ENCODE measurements at regions not wholly inside any gene's neighbourhood (a gene's known extent, or its start where the extent isn't known, plus 50 kb on each side); places are given as distances from the start of the nearest gene placed in this dataset.

GRCh38 chr22:49057910-49058309 lies 769.8 kb downstream of the BRD1 start:
- Histone ChIP-seq H3K4me3 (replicated peaks in 1 of 3; ENCODE audit: insufficient read depth in 1 of 3, low read depth in 2 of 3, low read length in 3 of 3) (no peak overlapping the region), H3K9me3 (ENCODE audit: low read length) (no peaks in the 10 kb centered on the region), H3K4me1 (ENCODE audit: insufficient read depth, low read length) (no peaks in the 10 kb centered on the region), H3K4me2 (ENCODE audit: low read depth, low read length) (no peak overlapping the region), H2AFZ (ENCODE audit: low read length) (no peak overlapping the region), H3K27me3 (ENCODE audit: control insufficient read depth in 1 of 2, insufficient read depth in 2 of 2, low read length in 2 of 2) (peaks cover 1 to 21% of the 10 kb centered on the region in 2 experiments; a peak in 2 of 5 replicates), H3K36me3 (replicated peaks in 1 of 2; ENCODE audit: control insufficient read depth in 1 of 2, insufficient read depth in 2 of 2, low read length in 2 of 2) (no peaks in the 10 kb centered on the region), H4K20me1 (ENCODE audit: insufficient read depth, low read length) (no peaks in the 10 kb centered on the region), H3K9ac (ENCODE audit: insufficient read depth, low read depth, low read length) (no peak overlapping the region), H3K79me2 (ENCODE audit: insufficient read depth, low read length) (no peaks in the 10 kb centered on the region), H3K27ac (ENCODE audit: extremely low read length, insufficient read depth, low read length) (no peak overlapping the region)
- ChIA-PET CTCF (ENCODE audit: low intra/inter-chr PET ratio, low total read pairs) (no interaction called here), POLR2A (no interaction called here)
- 5% methylated on average over 7 of the region's 7 CpGs for whole genome bisulfite sequencing (ENCODE audit: low lambda C conversion rate)
- no TSS peak for BruUV-seq (replicated peaks)
- FAIRE-seq (no peak), DNase-seq (ENCODE audit: low spot score) (no peak), ATAC-seq (no peak)
- intact Hi-C loops (cut with micrococcal nuclease; ENCODE audit: unreplicated experiment) (no loop called here), in situ Hi-C loops (cut with HindIII; ENCODE audit: extremely low pct_ligation_motif_present, low pct_unique_long_range_greater_than_20kb) (no loop called here)
- no peak for TF ChIP-seq YY1 (IDR thresholded peaks at IDR 0.05; ENCODE audit: insufficient read depth, insufficient replicate concordance, low read depth, low read length)
- TF ChIP-seq IKZF1 (IDR thresholded peaks at IDR 0.05): no peak
- TF ChIP-seq CREB3 (CRISPR knock-in tag; IDR thresholded peaks at IDR 0.05): no peak
- no peak for TF ChIP-seq GATAD1 (CRISPR knock-in tag; IDR thresholded peaks at IDR 0.05)

- FAIRE-seq (no peak), ATAC-seq (no peak), DNase-seq (ENCODE audit: low spot score) (no peak)
- POLR2A ChIA-PET: no interaction called here
- Histone ChIP-seq H3K27ac (ENCODE audit: extremely low read length, insufficient read depth, low read length) (no peak overlapping the region), H4K20me1 (ENCODE audit: insufficient read depth, low read length) (no peaks in the 10 kb centered on the region), H3K4me1 (ENCODE audit: insufficient read depth, low read length) (no peaks in the 10 kb centered on the region), H3K9me3 (ENCODE audit: low read length) (no peaks in the 10 kb centered on the region), H3K36me3 (replicated peaks in 1 of 2; ENCODE audit: control insufficient read depth in 1 of 2, insufficient read depth in 2 of 2, low read length in 2 of 2) (no peaks in the 10 kb centered on the region), H3K79me2 (ENCODE audit: insufficient read depth, low read length) (no peaks in the 10 kb centered on the region), H3K4me3 (replicated peaks in 1 of 3; ENCODE audit: insufficient read depth in 1 of 3, low read depth in 2 of 3, low read length in 3 of 3) (no peak overlapping the region), H2AFZ (ENCODE audit: low read length) (no peak overlapping the region), H3K4me2 (ENCODE audit: low read depth, low read length) (no peak overlapping the region), H3K27me3 (ENCODE audit: control insufficient read depth in 1 of 2, insufficient read depth in 2 of 2, low read length in 2 of 2) (peaks cover 0 to 32% of the 10 kb centered on the region in 2 experiments; a peak in 3 of 5 replicates), H3K9ac (ENCODE audit: insufficient read depth, low read depth, low read length) (no peak overlapping the region)
- CTCF ChIA-PET (ENCODE audit: low intra/inter-chr PET ratio, low total read pairs): no interaction called here
- 0% methylated on average over 2 of the region's 4 CpGs for WGBS (ENCODE audit: low lambda C conversion rate)
- intact Hi-C loops (cut with micrococcal nuclease; ENCODE audit: unreplicated experiment) (no loop called here), in situ Hi-C loops (cut with HindIII; ENCODE audit: extremely low pct_ligation_motif_present, low pct_unique_long_range_greater_than_20kb) (no loop called here)
- no TSS peak for BruUV-seq (replicated peaks)
- TF ChIP-seq NFE2L1 (CRISPR knock-in tag; IDR thresholded peaks at IDR 0.05; ENCODE audit: borderline replicate concordance) (no peak), ZNF574 (CRISPR knock-in tag; IDR thresholded peaks at IDR 0.05) (no peak), TBX2 (CRISPR knock-in tag; IDR thresholded peaks at IDR 0.05; ENCODE audit: borderline replicate concordance) (no peak), ZNF367 (CRISPR knock-in tag; IDR thresholded peaks at IDR 0.05; ENCODE audit: borderline replicate concordance) (no peak), MLLT10 (CRISPR knock-in tag; IDR thresholded peaks at IDR 0.05) (no peak), CHD4 (IDR thresholded peaks at IDR 0.05; ENCODE audit: borderline replicate concordance, low read length) (no peak), ARNT2 (CRISPR knock-in tag; IDR thresholded peaks at IDR 0.05; ENCODE audit: low read depth) (no peak), ZNF607 (CRISPR knock-in tag; IDR thresholded peaks at IDR 0.05; ENCODE audit: borderline replicate concordance) (no peak), ZNF274 (CRISPR knock-in tag; IDR thresholded peaks at IDR 0.05) (no peak), ZBTB49 (CRISPR knock-in tag; IDR thresholded peaks at IDR 0.05; ENCODE audit: borderline replicate concordance) (no peak)
These were observed 771.4 kb downstream of the BRD1 start for GRCh38 chr22:49056301-49056700.

Measured in HepG2 (cell line).